ENCODE measurements at regions not wholly inside any gene's neighbourhood (a gene's known extent, or its start where the extent isn't known, plus 50 kb on each side); places are given as distances from the start of the nearest gene placed in this dataset.

GRCh38 chr2:226115102-226115831 is 684.4 kb downstream of the IRS1 start:
- TF ChIP-seq CTCF (IDR thresholded peaks at IDR 0.05; ENCODE audit: low read depth, low read length): no peak
- Histone ChIP-seq H3K27ac (no peak overlapping the region), H3K36me3 (no peaks in the 10 kb centered on the region), H3K27me3 (ENCODE audit: insufficient read depth, low read depth, severe bottlenecking) (no peaks in the 10 kb centered on the region), H3K4me3 (ENCODE audit: low read depth, low read length) (no peak overlapping the region), H3K9me3 (ENCODE audit: severe bottlenecking) (no peaks in the 10 kb centered on the region)
- no peak for DNase-seq

GRCh38 chr2:226114436-226114835 is 685.2 kb downstream of the IRS1 start:
- no peak for TF ChIP-seq CTCF (IDR thresholded peaks at IDR 0.05; ENCODE audit: low read depth, low read length)
- no peaks in the 10 kb centered on the region for H3K9me3 ChIP-seq (ENCODE audit: severe bottlenecking)
- no peak overlapping the region for H3K27ac ChIP-seq
- no peak for DNase-seq
- H3K27me3 ChIP-seq (ENCODE audit: insufficient read depth, low read depth, severe bottlenecking): no peaks in the 10 kb centered on the region
- no peaks in the 10 kb centered on the region for H3K36me3 ChIP-seq
- no peak overlapping the region for H3K4me3 ChIP-seq (ENCODE audit: low read depth, low read length)

- no peak for TF ChIP-seq CTCF (IDR thresholded peaks at IDR 0.05; ENCODE audit: low read depth, low read length)
- no peak overlapping the region for H3K27ac ChIP-seq
- H3K36me3 ChIP-seq: no peaks in the 10 kb centered on the region
- H3K27me3 ChIP-seq (ENCODE audit: insufficient read depth, low read depth, severe bottlenecking): no peaks in the 10 kb centered on the region
- no peak overlapping the region for H3K4me3 ChIP-seq (ENCODE audit: low read depth, low read length)
- no peaks in the 10 kb centered on the region for H3K9me3 ChIP-seq (ENCODE audit: severe bottlenecking)
- no peak for DNase-seq
Observed at GRCh38 chr2:226098861-226099745, 699.6 kb downstream of the NYAP2 start.

GRCh38 chr2:226095058-226095457 is 695.5 kb downstream of the NYAP2 start:
- Histone ChIP-seq H3K9me3 (ENCODE audit: severe bottlenecking) (no peaks in the 10 kb centered on the region), H3K4me3 (ENCODE audit: low read depth, low read length) (no peak overlapping the region), H3K27me3 (ENCODE audit: insufficient read depth, low read depth, severe bottlenecking) (no peaks in the 10 kb centered on the region), H3K36me3 (no peaks in the 10 kb centered on the region), H3K27ac (no peak overlapping the region)
- DNase-seq: no peak
- TF ChIP-seq CTCF (IDR thresholded peaks at IDR 0.05; ENCODE audit: low read depth, low read length): no peak

- no peak for TF ChIP-seq CTCF (IDR thresholded peaks at IDR 0.05; ENCODE audit: low read depth, low read length)
- no peak overlapping the region for H3K27ac ChIP-seq
- no peak overlapping the region for H3K4me3 ChIP-seq (ENCODE audit: low read depth, low read length)
- H3K9me3 ChIP-seq (ENCODE audit: severe bottlenecking): no peaks in the 10 kb centered on the region
- no peaks in the 10 kb centered on the region for H3K27me3 ChIP-seq (ENCODE audit: insufficient read depth, low read depth, severe bottlenecking)
- DNase-seq: no peak
- H3K36me3 ChIP-seq: no peaks in the 10 kb centered on the region
Observed at GRCh38 chr2:226093364-226093763, 693.9 kb downstream of the NYAP2 start.

Measured in WERI-Rb-1 (cell line).